Stimulated activated CD4-positive, alpha-beta T cell treated with anti-CD3 and anti-CD28 coated beads, TNF-alpha, amount 100 ng/mL, for 1 hour (primary cell): ENCODE measurements at regions not wholly inside any gene's neighbourhood (a gene's known extent, or its start where the extent isn't known, plus 50 kb on each side); places are given as distances from the start of the nearest gene placed in this dataset.
"Not testable (repeated sequence)": the region's sequence is repeated elsewhere in the genome, so short reads cannot be mapped to it uniquely, and the experiment has no call there.

Source experiments
- DNase-seq, 3 donors: peaks; one replicate each; pipeline ENCODE4 v3.0.0-alpha.2; 2020; ENCODE audit warnings: low read depth in 3 of 3, low spot score in 1 of 3

- DNase-seq: no peak
Observed at GRCh38 chr5:99169309-99169708, 240.5 kb upstream of the CHD1 start.

GRCh38 chr5:99161538-99161937 lies 232.7 kb upstream of the CHD1 start:
- DNase-seq: not testable (repeated sequence)

- no peak for DNase-seq
Observed at GRCh38 chr5:99156688-99157087, 227.9 kb upstream of the CHD1 start.

GRCh38 chr5:99143283-99143795 lies 214.5 kb upstream of the CHD1 start:
- DNase-seq: not testable (repeated sequence)

GRCh38 chr5:99141534-99142128 lies 212.8 kb upstream of the CHD1 start:
- DNase-seq: no peak

GRCh38 chr5:99138911-99139310 lies 210.1 kb upstream of the CHD1 start:
- no peak for DNase-seq

- DNase-seq: no peak
Observed at GRCh38 chr5:99133921-99134320, 205.1 kb upstream of the CHD1 start.

GRCh38 chr5:99129768-99130501 lies 201.1 kb upstream of the CHD1 start:
- no peak for DNase-seq

- DNase-seq: no peak
Observed at GRCh38 chr5:99122976-99123375, 194.2 kb upstream of the CHD1 start.

- DNase-seq: no peak
Observed at GRCh38 chr5:99119326-99119725, 190.5 kb upstream of the CHD1 start.

- no peak for DNase-seq
Observed at GRCh38 chr5:99116526-99116925, 187.7 kb upstream of the CHD1 start.

GRCh38 chr5:99109894-99110293 lies 181.1 kb upstream of the CHD1 start:
- no peak for DNase-seq

- DNase-seq: no peak
Observed at GRCh38 chr5:99105216-99105615, 176.4 kb upstream of the CHD1 start.

- no peak for DNase-seq
Observed at GRCh38 chr5:99104538-99105132, 175.8 kb upstream of the CHD1 start.

- DNase-seq: no peak
Observed at GRCh38 chr5:99102073-99102697, 173.4 kb upstream of the CHD1 start.

GRCh38 chr5:99099691-99100090 lies 170.9 kb upstream of the CHD1 start:
- no peak for DNase-seq

GRCh38 chr5:99089822-99090549 lies 161.2 kb upstream of the CHD1 start:
- DNase-seq: no peak

GRCh38 chr5:99088309-99088708 lies 159.5 kb upstream of the CHD1 start:
- no peak for DNase-seq

- DNase-seq: no peak
Observed at GRCh38 chr5:99083197-99083596, 154.4 kb upstream of the CHD1 start.

- DNase-seq: no peak
Observed at GRCh38 chr5:99081711-99082110, 152.9 kb upstream of the CHD1 start.
